Activated CD8-positive, alpha-beta memory T cell treated with anti-CD3 and anti-CD28 coated beads, Interleukin-2, amount 50 U/mL, for 24 hours (primary cell): ENCODE measurements at regions not wholly inside any gene's neighbourhood (a gene's known extent, or its start where the extent isn't known, plus 50 kb on each side); places are given as distances from the start of the nearest gene placed in this dataset.

Experiments
- DNase-seq: peaks from one replicate; pipeline ENCODE4 v3.0.0-alpha.2; 2020; ENCODE audit errors: extremely low read depth

DNA sequence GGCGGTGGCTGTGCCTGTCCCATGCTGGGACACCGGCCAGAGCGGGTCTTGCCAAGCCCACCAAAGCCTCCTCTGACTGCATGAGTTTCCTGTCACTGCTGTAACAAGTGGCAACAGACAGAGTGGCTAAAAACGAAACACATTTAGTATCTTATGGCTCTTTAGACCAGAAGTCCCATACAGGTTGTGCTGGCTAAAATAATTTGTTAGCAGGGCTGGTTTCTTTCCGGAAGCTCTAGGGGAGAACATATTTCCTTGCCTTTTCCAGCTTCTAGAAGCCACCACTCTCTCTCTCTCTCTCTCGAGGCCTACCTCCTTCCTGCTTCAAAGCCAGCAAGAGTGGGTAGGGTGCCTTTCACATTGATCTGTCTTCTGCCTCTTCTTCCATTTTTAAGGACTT, 171.6 kb upstream of the PLPP4 start:
- no peak for DNase-seq

DNA sequence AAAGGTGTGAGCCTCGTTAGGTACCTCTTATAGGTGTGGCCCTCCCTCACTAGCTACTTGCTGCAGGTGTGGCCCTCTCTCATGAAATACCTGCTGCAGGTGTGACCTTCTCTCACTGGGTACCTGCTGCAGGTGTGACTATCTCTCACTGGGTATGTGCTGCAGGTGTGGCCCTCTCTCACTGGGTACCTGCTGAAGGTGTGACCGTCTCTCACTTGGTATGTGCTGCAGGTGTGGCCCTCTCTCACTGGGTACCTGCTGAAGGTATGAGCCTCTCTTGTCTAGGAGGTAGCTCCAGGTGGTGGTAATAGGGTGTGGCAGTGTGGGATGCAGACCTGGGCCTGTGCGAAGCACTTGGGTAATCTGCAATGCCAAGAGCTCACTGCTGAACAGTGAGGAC, 170.7 kb upstream of the PLPP4 start:
- DNase-seq = no peak

DNA sequence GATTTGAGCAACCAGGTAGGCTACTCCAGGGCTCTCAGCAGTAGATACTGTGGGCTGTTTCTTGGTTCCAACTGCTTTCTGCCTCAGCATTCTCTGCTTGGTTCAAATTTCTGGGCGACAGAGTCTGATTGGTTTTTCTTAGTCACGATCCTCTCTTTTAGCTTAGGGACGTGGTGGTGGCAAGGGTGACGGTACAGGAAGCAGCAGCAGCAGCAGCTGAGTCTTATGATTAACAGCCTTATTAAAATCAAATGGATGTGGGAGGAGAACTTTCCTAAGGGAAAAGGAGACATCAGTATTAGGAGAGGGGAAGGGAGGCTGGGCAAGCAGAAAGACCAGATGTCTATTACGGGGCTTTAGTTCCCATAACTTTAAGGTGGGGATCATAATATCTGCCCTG, 156.5 kb upstream of the PLPP4 start:
- no peak for DNase-seq

DNA sequence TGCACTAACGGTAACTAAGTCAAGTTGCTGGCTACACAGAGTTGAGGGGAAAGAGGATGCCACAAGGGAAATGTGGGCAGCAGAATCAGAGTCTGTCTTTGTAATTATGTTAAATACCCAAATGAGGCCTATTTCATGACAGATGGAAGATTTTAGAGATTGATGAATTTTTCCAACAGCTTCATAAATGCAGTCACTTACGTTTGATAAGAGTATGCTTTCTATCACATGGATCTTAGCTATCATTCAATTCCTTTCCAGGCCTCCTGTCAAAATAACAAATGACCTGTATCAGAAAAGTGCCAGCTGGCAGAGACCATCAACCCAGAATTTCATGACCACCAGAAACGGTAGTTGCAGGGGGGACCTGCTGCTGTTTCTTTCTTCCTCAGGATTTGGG, 148.4 kb upstream of the PLPP4 start:
- DNase-seq = no peak

DNA sequence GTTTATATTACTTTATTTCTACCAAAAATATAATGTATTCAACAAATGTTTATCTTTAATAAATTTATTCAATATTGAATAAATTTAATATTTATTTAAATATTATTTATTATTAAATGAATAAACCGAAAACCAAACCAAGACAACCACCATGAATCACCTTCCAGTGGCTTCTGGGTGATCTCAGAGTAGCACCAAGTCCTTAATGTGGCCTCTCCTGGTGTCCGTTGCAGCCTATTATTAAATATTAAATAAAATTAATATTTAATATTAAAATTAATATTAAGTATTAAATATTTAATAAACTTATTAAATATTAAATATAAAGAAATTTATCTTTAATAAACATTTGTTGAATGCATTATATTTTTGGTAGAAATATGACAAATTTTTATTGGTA, 143.3 kb upstream of the PLPP4 start:
- no peak for DNase-seq

DNA sequence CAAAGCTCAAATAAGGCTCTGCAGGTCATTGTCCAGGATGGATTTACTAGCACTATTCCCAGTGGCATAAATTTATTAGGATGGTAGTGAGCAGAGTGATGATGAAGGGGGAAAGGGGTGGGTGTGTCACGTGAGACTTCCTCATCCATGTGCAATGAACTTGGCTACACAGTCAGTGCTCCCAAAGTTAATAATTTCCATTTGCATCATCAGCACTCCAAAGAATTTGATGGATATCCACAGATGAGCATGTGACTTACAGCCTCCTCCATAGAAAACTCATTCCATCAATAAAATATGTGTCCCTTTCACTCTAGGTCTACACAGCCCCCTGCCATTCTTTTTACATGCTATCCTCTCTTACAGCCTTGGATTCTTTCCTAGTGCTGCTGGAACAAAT, 142.6 kb upstream of the PLPP4 start:
- DNase-seq = no peak

DNA sequence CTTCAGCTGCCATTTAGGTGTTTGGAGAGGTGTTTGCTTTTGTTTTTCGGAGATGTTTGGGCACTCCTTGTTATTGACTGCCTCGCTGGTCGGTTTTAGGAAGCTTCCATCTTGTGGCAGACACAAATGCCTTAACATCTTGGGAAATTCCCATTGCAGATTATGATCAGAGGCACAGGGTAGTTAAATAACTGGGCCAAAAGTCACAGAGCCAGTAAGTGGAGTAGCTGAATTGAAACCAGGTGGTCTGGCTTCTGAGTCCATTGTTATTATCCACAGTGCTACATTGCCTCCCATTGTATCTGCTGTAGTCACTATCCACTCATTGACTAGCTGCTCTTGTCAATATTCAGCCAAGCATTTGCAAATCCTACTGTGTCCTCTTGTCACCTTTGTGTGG, 138.2 kb upstream of the PLPP4 start:
- DNase-seq = no peak

DNA sequence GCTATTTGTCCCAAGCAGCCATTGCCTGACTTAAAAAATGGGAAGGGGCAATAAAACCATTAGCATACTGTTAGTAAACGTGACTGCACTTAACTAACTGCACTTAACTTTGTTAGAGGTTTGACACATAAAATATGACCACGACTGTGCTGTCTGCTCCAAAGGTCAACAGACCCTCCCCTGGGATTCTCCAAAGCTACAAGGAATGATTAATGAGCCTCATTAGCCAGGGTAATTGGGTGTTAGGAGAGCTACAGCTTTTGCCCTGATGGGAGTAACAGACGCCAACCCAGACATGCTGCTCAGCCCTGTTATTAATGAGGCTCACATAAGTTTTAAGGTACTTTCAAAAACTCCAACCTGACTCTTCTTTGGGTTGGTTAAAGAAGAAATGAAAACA, 129.4 kb upstream of the PLPP4 start:
- no peak for DNase-seq

DNA sequence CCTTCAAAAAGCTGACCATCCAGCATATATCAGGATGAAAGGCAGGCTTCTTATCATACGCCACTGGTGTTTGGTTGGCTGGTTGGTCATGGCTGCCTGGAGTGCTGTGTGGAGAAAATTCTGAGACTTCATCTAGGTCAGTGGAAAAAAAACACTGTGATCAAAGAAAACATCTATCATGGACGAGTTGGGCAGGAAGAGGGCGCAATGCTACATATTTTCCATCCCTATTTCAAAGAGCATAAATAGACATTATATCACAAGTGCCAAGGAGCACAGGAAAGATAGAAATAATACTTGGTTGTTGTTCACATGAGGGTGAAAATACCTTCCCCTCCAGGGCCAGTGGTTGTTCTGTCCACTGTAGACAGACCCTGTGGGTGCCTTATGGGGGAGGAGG, 128.4 kb upstream of the PLPP4 start:
- DNase-seq = no peak

DNA sequence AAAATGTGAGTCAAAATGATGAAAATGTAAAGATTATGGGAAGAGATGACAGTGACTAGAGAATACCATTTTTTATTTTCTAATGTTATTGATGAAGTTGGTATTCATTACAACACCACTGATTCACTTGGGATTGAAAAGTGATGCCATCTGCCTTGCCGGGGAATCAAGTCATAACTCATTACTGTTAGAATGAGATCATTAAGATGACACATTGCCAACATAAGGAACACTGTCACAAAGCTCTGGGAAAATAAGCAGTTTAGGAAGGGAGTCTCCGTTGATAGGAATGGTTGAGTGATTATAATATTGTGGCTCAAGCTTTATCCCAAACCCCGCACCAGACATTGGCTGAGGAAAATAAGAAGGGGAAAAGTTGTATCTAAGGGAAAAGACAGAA, 121.5 kb upstream of the PLPP4 start:
- no peak for DNase-seq

DNA sequence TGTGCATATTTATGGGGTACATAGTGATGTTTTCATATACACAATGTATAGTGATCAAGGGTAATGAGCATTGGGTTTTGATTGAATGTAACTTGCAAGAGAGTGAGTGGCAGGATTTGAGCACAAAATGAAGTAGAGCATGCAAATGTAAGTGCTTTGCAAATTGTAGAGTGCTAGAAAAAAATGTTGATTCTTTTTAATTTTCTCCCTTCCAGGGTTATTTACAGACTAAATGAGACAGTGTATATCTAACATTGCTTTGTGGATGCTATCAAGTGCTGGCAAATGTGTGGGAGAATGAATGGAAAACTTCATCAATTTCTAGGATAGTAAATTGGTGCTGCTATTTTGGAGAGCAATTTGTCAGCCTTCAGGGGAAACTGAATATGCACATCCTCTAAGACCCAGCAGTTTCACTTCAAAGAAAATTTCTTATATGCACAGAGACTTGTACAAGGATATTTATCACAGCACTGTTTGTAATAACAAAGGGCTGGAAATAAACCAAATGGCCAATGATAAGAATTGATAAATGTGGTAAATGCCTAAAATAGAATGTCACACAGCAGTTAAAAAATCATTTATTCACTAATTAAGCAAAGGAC, 120.6 kb upstream of the PLPP4 start:
- no peak for DNase-seq

DNA sequence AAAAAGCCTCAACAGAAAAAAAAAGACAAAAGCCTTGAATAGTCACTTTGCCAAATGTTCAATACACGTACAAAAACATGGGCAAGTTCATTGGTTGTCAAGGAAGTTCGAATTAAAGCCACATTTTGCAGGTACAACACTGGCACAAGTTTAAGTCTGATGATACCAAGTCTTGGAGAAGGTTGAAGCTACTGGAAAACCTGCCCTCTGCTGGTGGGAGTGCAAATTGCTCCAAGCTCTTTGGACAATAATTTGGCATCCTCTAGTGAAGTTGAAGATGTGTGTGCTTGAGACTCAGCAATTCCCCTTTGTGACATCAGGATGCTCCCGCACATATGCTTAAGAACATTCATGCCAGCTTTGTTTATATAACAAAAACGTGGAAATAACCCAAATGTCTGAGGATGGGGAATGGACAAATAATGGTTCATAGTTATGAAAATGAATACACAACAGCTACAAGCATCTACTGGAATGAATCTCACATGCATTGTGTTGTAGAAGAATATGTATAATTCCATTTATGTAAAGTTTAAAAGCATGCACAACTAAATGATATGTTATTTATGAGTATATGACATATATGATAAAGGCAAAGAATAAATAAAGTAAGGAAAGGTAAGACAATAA, 120.0 kb upstream of the PLPP4 start:
- peak; percentile 13 for DNase-seq

DNA sequence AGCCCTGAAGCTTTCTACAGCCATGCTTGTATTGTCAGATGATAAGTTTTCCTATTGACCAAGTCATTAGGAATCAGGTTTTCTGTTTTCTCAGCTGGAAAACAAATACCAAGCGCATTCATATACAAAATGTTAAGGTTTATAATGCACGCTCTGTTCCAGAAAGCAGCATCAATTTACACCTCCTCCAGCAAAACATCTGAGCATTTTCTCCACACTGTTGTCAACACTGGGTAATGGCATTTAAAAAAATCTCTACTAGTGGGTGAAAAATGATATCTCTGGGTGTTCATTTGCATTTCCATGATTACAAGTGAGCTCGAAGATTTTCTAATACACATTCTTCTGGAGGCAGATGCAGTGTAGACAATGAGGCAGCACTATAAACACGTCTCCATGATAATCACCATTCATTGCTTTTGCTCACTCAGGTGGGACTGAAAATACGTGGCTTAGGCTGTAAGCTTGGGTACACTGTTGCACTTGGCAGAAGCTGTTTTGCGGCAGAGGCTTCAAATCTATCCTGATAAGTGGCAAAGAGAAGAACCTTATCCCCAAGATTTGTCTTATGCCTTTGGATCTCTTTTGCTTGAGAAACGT, 114.8 kb upstream of the PLPP4 start:
- DNase-seq = no peak

DNA sequence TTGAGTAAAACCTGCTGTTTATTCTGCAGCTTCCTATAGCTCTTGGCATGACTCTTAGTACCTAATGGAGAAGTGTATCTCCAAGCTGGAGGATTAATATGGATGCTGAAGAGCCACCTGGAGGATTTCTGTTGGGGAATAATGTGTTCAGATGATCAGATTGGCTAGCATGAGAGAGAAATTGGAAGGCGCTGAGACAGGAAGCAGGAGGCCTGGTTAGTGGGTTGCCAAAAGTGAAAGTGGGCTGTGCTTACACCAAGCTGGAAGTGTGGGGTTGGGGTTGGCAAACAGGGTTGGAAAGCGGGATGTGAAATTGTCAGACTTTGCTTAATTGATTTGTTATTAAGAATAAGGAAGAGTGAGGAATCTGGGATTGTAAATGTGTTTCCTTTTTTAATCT, 111.8 kb upstream of the PLPP4 start:
- DNase-seq = no peak

DNA sequence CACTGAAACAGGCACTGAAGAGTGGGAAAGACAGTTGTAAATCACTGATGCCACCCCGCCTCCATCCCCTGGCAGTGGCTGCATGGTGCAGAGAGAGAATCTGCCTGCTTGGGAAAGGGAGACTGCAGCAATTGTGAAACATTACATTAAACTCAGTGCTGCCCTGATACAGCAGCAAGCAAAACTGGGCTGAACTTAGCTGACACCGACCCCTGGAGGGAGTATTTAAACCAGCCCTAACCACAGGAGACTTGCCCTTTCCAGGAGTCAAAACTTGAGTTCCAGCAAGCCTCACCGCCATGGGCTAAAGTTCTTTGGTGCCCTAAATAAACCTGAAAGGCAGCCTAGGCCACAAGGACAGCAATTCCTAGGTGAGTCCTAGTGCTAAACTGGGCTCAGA, 109.4 kb upstream of the PLPP4 start:
- no peak for DNase-seq

DNA sequence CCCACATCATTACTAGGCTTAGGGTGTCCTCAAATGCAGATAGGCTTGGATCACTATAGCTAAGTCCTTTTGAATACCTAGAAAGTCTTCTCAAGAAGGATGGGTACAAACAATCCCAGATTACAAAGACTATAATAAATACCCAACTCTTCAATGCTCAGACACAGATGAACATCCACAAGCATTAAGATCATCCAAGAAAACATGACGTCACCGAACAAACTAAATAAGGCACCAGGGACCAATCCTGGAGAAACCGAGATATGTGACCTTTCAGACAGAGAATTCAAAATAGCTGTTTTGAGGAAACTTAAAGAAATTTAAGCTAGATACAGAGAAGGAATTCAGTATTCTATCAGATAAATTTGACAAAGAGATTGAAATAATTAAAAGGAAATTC, 108.0 kb upstream of the PLPP4 start:
- no peak for DNase-seq

DNA sequence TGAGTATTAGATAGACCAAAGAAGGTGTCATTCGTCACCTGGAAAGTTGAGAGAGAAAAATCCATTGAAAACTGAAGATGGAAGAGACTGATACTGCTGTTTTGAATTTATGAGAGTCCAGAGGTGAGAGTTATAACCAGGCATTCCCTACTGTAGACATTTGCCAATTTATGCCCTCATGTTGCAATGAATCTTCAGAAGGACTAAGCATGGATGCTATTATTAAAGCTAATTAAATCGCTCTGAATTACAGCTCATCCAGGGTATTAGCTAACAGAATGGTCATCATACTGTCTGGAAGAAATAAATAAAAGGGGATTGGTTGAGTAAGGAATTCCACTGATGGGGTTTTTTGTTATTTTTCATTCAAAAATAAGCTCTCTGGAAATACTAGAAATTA, 101.6 kb upstream of the PLPP4 start:
- DNase-seq = no peak

DNA sequence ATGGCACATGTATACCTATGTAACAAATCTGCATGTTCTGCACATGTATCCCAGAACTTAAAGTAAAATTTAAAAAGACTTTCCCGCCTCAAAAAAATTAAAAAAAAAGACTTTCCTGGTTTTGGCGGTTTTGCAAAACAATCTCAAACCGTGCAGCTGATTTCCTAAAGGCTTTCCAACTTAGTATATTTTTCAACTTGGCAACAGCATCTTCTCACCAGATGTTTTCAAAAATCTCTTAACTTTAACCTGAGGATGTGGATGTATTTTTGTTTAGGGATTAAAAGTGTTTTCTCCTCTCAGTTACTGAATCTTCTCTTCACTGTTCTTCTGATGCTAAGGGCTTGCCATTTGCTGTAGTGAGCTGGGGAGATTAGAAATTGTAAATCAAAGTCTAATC, 96.5 kb upstream of the PLPP4 start:
- DNase-seq = no peak

DNA sequence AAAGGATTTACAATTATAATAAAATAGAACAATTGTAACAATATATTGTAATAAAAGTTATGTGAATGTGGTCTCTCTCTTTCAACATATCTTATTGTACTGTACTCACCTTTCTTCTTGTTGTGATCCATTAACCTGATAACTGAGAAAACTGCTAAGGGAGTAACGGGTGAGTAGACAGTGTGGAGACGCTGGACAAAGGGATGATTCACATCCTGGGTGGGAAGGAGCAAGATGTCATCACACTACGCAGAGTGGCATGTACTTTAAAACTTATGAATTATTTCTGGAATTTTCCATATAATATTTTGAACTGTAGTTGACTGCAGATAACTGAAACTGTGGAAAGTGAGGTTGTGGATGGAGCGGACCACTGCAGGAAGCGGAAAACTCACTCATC, 91.2 kb upstream of the PLPP4 start:
- DNase-seq = no peak

DNA sequence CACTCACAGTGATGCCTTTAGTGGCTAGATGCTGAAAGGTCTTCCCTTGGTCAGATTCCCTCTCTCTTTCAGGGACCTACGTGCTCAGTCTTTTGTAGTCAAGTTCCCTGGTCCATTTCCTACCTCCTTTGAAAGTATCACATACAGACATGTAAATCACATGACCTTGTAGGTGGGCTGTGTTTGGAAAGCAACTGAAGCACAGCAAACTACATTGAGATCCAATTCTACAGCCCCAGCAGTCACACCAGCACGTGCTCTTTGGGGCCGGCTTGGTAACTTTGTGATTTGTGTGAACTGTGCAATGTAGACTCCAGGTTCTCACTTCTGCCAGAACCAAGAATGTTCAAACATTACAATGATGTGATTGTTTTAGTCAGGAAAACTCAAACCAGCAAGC, 89.7 kb upstream of the PLPP4 start:
- DNase-seq = no peak

DNA sequence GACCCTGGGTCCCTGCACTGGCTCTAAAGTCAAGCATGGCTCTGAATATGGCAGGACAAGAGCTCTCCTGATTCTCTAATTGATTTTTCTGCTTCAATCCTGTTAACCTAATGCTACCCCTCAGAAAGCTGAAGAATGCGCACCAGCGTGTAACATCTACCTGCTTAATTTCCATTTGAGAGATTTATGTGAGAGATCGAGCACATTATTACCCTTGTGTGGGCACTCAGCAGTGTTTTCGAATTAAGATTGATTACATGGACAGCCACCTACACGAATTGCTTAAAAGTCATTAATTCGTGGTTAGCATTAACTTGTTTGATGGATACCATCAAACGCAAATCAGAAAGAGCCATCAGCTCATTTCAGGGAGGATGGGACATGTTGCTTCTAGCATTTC, 88.7 kb upstream of the PLPP4 start:
- DNase-seq = no peak

DNA sequence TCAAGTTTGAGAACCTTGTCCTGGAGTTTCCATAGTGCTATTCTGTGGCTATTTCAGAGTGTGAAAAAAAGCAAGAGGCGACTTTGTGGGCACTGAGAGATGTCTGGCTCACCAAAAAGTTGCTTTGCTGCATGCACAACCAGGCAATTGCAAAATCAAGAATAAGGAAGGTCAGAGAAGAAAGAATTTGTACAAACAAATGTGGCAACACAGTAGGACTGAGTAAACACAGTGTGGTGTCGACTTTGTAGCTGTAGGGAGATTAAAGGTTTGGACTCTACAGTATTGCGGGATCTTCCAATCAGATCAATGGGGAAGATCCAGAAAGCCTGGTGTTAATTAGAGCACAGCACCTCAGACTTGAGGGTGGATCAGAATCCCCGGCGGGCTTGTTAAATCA, 88.1 kb upstream of the PLPP4 start:
- no peak for DNase-seq

DNA sequence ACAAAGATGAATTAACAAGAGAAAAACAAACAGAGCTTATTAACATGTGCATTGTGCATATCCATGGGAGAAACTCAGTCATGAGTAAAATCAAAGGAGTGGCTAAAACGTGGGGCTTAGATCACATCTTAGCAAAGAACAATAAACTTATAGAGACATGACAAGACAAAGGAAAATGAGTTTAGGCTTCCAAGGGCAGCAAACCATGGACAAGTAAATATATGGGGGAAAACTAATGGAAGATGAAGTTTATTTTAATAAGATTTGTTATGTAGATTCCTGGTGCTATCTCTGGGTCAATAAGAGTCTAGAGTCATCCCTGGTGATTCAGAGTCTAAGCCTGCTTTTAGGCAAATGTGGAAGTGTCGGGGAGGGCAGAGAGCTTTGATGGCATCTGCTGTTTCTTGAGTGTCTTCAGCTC, 87.2 kb upstream of the PLPP4 start:
- no peak for DNase-seq

DNA sequence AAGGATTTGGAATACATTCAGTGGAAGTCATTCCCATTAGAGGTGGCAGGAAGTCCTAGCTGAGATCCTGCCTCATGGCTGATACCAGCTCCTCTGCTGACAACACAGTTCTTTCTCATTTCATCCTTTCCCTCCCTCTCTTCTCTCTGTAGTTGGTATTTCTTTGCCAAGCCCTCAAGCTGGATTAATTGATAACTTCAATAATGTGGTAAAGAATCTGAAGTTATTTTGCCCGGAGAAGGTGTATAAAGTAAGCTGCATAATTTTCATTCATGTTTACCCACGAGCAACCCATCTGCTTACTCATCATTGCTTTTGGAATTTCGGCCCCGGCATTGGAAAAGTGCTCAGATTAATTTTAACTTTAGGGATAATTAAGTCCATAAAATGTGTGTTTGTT, 85.2 kb upstream of the PLPP4 start:
- DNase-seq = no peak
